ENCODE measurements at regions not wholly inside any gene's neighbourhood (a gene's known extent, or its start where the extent isn't known, plus 50 kb on each side); places are given as distances from the start of the nearest gene placed in this dataset.
"Not testable (repeated sequence)": the region's sequence is repeated elsewhere in the genome, so short reads cannot be mapped to it uniquely, and the experiment has no call there.

DNA sequence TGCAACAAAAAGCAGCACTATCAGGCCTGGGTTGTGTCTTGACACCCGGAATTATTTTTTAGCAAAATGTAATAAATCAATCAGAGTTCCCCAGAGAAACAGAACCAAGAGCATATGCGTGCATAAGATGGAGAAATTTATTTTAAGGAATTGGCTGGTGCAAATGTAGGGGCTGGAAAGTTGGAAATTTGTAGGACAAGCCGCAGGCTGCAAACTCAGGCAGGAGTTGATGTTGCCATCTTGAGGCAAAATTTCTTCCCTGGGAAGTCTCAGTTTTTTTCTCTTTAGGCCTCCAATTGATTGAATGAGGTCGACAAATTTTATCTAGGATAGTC is 158.9 kb upstream of the FAM20A start:
- peak overlapping the region; percentile 42 for H3K4me3 Mint-ChIP-seq
- peaks cover 14% of the 10 kb centered on the region for H3K4me1 Mint-ChIP-seq
- DNase-seq (ENCODE audit: low read depth, low spot score) = no peak
- H3K36me3 Mint-ChIP-seq (ENCODE audit: low read depth) = no peaks in the 10 kb centered on the region
- no peaks in the 10 kb centered on the region for H3K9me3 Mint-ChIP-seq
- TF ChIP-seq, protein P1, sequence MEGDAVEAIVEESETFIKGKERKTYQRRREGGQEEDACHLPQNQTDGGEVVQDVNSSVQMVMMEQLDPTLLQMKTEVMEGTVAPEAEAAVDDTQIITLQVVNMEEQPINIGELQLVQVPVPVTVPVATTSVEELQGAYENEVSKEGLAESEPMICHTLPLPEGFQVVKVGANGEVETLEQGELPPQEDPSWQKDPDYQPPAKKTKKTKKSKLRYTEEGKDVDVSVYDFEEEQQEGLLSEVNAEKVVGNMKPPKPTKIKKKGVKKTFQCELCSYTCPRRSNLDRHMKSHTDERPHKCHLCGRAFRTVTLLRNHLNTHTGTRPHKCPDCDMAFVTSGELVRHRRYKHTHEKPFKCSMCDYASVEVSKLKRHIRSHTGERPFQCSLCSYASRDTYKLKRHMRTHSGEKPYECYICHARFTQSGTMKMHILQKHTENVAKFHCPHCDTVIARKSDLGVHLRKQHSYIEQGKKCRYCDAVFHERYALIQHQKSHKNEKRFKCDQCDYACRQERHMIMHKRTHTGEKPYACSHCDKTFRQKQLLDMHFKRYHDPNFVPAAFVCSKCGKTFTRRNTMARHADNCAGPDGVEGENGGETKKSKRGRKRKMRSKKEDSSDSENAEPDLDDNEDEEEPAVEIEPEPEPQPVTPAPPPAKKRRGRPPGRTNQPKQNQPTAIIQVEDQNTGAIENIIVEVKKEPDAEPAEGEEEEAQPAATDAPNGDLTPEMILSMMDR (conservative IDR thresholded peaks at IDR 0.05) = no peak
- no peaks in the 10 kb centered on the region for H3K27me3 Mint-ChIP-seq (ENCODE audit: low read depth)
- no peak overlapping the region for H3K27ac Mint-ChIP-seq (ENCODE audit: unreplicated experiment)

DNA sequence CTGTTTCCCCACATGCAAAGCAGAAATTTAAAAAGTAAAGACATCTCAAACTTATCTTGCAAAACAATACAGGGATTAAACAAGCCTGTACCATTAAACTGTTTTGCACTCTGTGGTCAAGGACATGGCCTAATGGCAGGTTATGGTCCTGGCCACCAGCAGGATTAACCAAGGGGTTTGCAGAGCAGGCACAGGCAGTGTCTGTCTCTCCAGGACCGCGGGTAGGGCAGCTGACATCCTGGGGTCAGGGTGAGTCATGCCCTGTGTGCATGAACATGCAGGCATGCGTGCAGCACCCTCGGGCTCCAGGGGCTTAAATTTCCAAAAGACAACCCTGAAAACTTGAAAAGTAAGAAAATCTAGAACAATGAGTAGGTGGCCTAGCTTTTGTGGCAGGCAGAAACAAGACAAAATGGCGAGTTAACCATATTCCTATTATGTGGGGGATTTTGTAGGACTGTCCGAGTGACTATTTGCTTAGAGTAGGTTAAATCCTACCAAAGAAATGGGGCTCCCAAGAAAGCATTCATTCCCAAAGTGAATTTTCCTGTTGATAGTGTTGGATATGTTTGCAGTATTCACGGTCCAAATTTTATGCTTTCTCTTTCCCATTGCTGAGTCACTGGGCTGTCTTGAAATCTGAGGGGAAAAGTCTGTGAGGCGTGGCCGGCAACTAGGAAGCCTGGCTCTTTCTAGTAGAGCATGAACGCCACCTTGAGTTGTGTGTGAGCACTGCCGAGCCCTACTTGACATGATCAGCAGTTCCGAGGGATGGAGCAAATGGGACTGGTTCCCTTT is 158.4 kb upstream of the FAM20A start:
- TF ChIP-seq, protein P1 (conservative IDR thresholded peaks at IDR 0.05) = peak; percentile 89
- Mint-ChIP-seq H3K4me1 (peaks cover 14% of the 10 kb centered on the region), H3K27ac (ENCODE audit: unreplicated experiment) (peak overlapping the region; percentile 93), H3K36me3 (ENCODE audit: low read depth) (no peaks in the 10 kb centered on the region), H3K4me3 (peak overlapping the region; percentile 42), H3K9me3 (no peaks in the 10 kb centered on the region), H3K27me3 (ENCODE audit: low read depth) (no peaks in the 10 kb centered on the region)
- DNase-seq (ENCODE audit: low read depth, low spot score) = peak; percentile 79

- Mint-ChIP-seq H3K9me3 (no peaks in the 10 kb centered on the region), H3K27ac (ENCODE audit: unreplicated experiment) (peak overlapping the region; percentile 93), H3K27me3 (ENCODE audit: low read depth) (no peaks in the 10 kb centered on the region), H3K36me3 (ENCODE audit: low read depth) (no peaks in the 10 kb centered on the region), H3K4me3 (no peak overlapping the region), H3K4me1 (peaks cover 14% of the 10 kb centered on the region)
- no peak for DNase-seq (ENCODE audit: low read depth, low spot score)
- TF ChIP-seq, protein P1 (conservative IDR thresholded peaks at IDR 0.05) = no peak
These were observed 157.8 kb upstream of the FAM20A start for GRCh38 chr17:68759002-68759342.

- not testable (repeated sequence) for H3K9me3 Mint-ChIP-seq; H3K36me3 Mint-ChIP-seq (ENCODE audit: low read depth); H3K27me3 Mint-ChIP-seq (ENCODE audit: low read depth); H3K27ac Mint-ChIP-seq (ENCODE audit: unreplicated experiment); H3K4me3 Mint-ChIP-seq; DNase-seq (ENCODE audit: low read depth, low spot score)
- H3K4me1 Mint-ChIP-seq = peaks cover 14% of the 10 kb centered on the region
These were observed 156.9 kb upstream of the FAM20A start for GRCh38 chr17:68757866-68758757.

DNA sequence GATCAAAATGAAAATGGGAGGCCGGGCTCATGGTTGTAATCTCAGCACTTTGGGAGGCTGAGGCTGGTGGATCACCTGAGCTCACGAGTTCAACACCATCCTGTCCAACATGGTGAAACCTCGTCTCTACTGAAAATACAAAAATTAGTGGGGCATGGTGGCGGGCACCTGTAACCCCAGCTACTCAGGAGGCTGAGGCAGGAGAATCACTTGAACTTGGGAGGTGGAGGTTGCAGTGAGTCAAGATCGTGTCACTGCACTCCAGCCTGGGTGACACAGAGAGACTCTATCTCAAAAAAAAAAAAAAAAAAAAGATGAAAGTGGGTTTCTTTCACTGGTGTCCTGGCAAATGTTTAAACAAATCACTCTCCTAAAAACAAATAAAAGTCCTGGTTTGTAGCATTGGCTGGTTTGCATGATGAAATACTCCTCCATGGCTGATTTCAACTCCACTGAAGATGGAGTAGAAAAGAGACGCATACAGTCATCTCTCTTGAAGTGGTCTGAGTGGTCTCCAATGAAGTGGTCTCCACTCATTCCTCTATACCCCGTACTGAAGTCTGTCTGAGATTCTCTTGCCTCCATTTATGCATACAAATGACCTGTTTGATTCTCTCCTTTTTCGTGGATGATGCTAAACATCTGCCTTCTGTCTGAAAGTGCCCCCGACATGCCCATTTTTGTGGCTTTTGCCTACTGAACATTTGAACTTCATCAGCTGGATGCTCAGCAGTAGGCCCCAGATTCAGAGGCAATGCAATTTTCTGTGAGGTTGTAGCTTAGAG is 153.0 kb upstream of the FAM20A start:
- no peak overlapping the region for H3K4me3 Mint-ChIP-seq
- no peaks in the 10 kb centered on the region for H3K27me3 Mint-ChIP-seq (ENCODE audit: low read depth)
- no peak overlapping the region for H3K27ac Mint-ChIP-seq (ENCODE audit: unreplicated experiment)
- DNase-seq (ENCODE audit: low read depth, low spot score) = no peak
- no peaks in the 10 kb centered on the region for H3K36me3 Mint-ChIP-seq (ENCODE audit: low read depth)
- H3K9me3 Mint-ChIP-seq = no peaks in the 10 kb centered on the region
- peaks cover 4% of the 10 kb centered on the region for H3K4me1 Mint-ChIP-seq
- TF ChIP-seq, protein P1 (conservative IDR thresholded peaks at IDR 0.05) = no peak
